T-helper 2 cell (primary cell): ENCODE measurements at regions not wholly inside any gene's neighbourhood (a gene's known extent, or its start where the extent isn't known, plus 50 kb on each side); places are given as distances from the start of the nearest gene placed in this dataset.

Experiments used
- DNase-seq, 5 experiments: peaks; one replicate each; pipeline versions ENCODE4 v3.0.0 to v3.0.0-alpha.2; 2012 to 2022

GRCh38 chr5:144918371-144918770 is 747.7 kb downstream of the KCTD16 start:
- DNase-seq = no peak

GRCh38 chr5:144915452-144915851 is 744.8 kb downstream of the KCTD16 start:
- DNase-seq = no peak

- no peak for DNase-seq
Observed at GRCh38 chr5:144913661-144914060, 743.0 kb downstream of the KCTD16 start.

- DNase-seq = no peak
Observed at GRCh38 chr5:144896473-144896872, 725.8 kb downstream of the KCTD16 start.

GRCh38 chr5:144886668-144887067 is 716.0 kb downstream of the KCTD16 start:
- DNase-seq = no peak

GRCh38 chr5:144882739-144883283 is 712.1 kb downstream of the KCTD16 start:
- no peak for DNase-seq

- DNase-seq = no peak
Observed at GRCh38 chr5:144880513-144880912, 709.8 kb downstream of the KCTD16 start.

- DNase-seq = no peak
Observed at GRCh38 chr5:144876990-144877389, 706.3 kb downstream of the KCTD16 start.

- DNase-seq = no peak
Observed at GRCh38 chr5:144873076-144873475, 702.4 kb downstream of the KCTD16 start.

- no peak for DNase-seq
Observed at GRCh38 chr5:144864118-144864517, 693.4 kb downstream of the KCTD16 start.

- DNase-seq = no peak
Observed at GRCh38 chr5:144857454-144857853, 686.8 kb downstream of the KCTD16 start.

- DNase-seq = no peak
Observed at GRCh38 chr5:144844086-144844485, 673.4 kb downstream of the KCTD16 start.

- DNase-seq = no peak
Observed at GRCh38 chr5:144832416-144832815, 661.7 kb downstream of the KCTD16 start.

- DNase-seq = no peak
Observed at GRCh38 chr5:144831650-144832049, 661.0 kb downstream of the KCTD16 start.

- no peak for DNase-seq
Observed at GRCh38 chr5:144822503-144822902, 651.8 kb downstream of the KCTD16 start.

GRCh38 chr5:144820278-144820677 is 649.6 kb downstream of the KCTD16 start:
- DNase-seq = no peak

GRCh38 chr5:144815131-144815530 is 644.5 kb downstream of the KCTD16 start:
- no peak for DNase-seq

GRCh38 chr5:144812763-144813162 is 642.1 kb downstream of the KCTD16 start:
- DNase-seq = no peak

GRCh38 chr5:144800169-144800568 is 629.5 kb downstream of the KCTD16 start:
- DNase-seq = no peak

GRCh38 chr5:144798595-144798994 is 627.9 kb downstream of the KCTD16 start:
- DNase-seq = no peak

- DNase-seq = no peak
Observed at GRCh38 chr5:144794922-144795321, 624.2 kb downstream of the KCTD16 start.

- DNase-seq = no peak
Observed at GRCh38 chr5:144788556-144788955, 617.9 kb downstream of the KCTD16 start.

GRCh38 chr5:144788046-144788445 is 617.4 kb downstream of the KCTD16 start:
- no peak for DNase-seq

- DNase-seq = no peak
Observed at GRCh38 chr5:144779368-144779767, 608.7 kb downstream of the KCTD16 start.

GRCh38 chr5:144778561-144778960 is 607.9 kb downstream of the KCTD16 start:
- no peak for DNase-seq

- DNase-seq = no peak
Observed at GRCh38 chr5:144774197-144774596, 603.5 kb downstream of the KCTD16 start.
